SK-N-SH (cell line): ENCODE measurements at regions not wholly inside any gene's neighbourhood (a gene's known extent, or its start where the extent isn't known, plus 50 kb on each side); places are given as distances from the start of the nearest gene placed in this dataset.

Source experiments
- CTCF ChIA-PET: fragments of 300-600, 350-600 bp; formaldehyde crosslinking; extraction: SDS; loops from one replicate; lab custom pipeline; 2021; lab: Yijun Ruan, JAX
- POLR2A ChIA-PET: fragments of 350-600 bp; sonication (Branson Sonifier 250); formaldehyde crosslinking; extraction: SDS; loops from one replicate; lab custom pipeline; 2020; ENCODE audit warnings: antibody characterized with exemption, inconsistent platforms; lab: Yijun Ruan, JAX
- DNase-seq: peaks from one replicate; pipeline ENCODE4 v3.0.0; 2012
- H2AFZ ChIP-seq: fragments of 200-600 bp; sonication (generic); 2 replicates; pipeline ENCODE4 v1.8.1; 2016; ENCODE audit warnings: antibody characterized with exemption, mild to moderate bottlenecking, low read depth
- H3F3A ChIP-seq: fragments of 200-600 bp; sonication (generic); replicated peaks from 2 replicates; pipeline ENCODE3; 2016; ENCODE audit warnings: antibody characterized with exemption, mild to moderate bottlenecking; ENCODE audit not compliant: insufficient read depth
- H3K27ac ChIP-seq, 2 experiments: fragments of 200-500 bp in 1 of 2; fragments of 200-600 bp in 1 of 2; sonication (Bioruptor generic) in 1 of 2; sonication (generic), shearing (Covaris generic) in 1 of 2; 2 replicates each; pipeline versions ENCODE4 v1.5.1 to v1.6.1; 2014 to 2016; ENCODE audit warnings: low read depth in 2 of 2, inconsistent platforms in 1 of 2, low read length in 1 of 2, mild to moderate bottlenecking in 1 of 2, mixed read lengths in 1 of 2
- H3K27me3 ChIP-seq: fragments of 200-600 bp; sonication (generic), shearing (Covaris generic); 2 replicates; pipeline ENCODE4 v1.6.1; 2016; ENCODE audit warnings: mixed run types; ENCODE audit not compliant: insufficient read depth
- H3K36me3 ChIP-seq, 2 experiments: fragments of 200-500 bp in 1 of 2; fragments of 200-600 bp in 1 of 2; sonication (Bioruptor generic) in 1 of 2; sonication (generic) in 1 of 2; replicated peaks in 1 of 2; 2 replicates each; pipeline versions ENCODE3 to v1.5.1; 2014 to 2016; ENCODE audit warnings: low read length in 1 of 2, mild to moderate bottlenecking in 1 of 2; ENCODE audit not compliant: insufficient read depth in 2 of 2, control insufficient read depth in 1 of 2
- H3K4me1 ChIP-seq, 2 experiments: fragments of 200-500 bp in 1 of 2; fragments of 200-600 bp in 1 of 2; sonication (Bioruptor generic) in 1 of 2; sonication (generic), shearing (Covaris generic) in 1 of 2; 2 replicates each; pipeline versions ENCODE4 v1.5.1 to v1.6.1; 2014 to 2016; ENCODE audit warnings: low read depth in 1 of 2, low read length in 1 of 2, mixed run types in 1 of 2; ENCODE audit not compliant: insufficient read depth in 2 of 2, control insufficient read depth in 1 of 2
- H3K4me2 ChIP-seq: fragments of 200-600 bp; sonication (generic), shearing (Covaris generic); 2 replicates; pipeline ENCODE4 v1.6.1; 2017; ENCODE audit warnings: mixed run types
- H3K4me3 ChIP-seq, 2 experiments: fragments of 200-500 bp in 1 of 2; fragments of 200-600 bp in 1 of 2; sonication (Bioruptor generic) in 1 of 2; sonication (generic), shearing (Covaris generic) in 1 of 2; 2 replicates each; pipeline versions ENCODE4 v1.5.1 to v1.8.1; 2014 to 2016; ENCODE audit warnings: low read depth in 2 of 2, inconsistent platforms in 1 of 2, low read length in 1 of 2, mild to moderate bottlenecking in 1 of 2, mixed read lengths in 1 of 2, moderate library complexity in 1 of 2
- H3K79me2 ChIP-seq: fragments of 200-600 bp; sonication (generic); 2 replicates; pipeline ENCODE4 v1.8.1; 2017; ENCODE audit warnings: mild to moderate bottlenecking; ENCODE audit not compliant: insufficient read depth
- H3K9ac ChIP-seq: fragments of 200-600 bp; sonication (generic); 2 replicates; pipeline ENCODE4 v1.6.1; 2017; ENCODE audit warnings: mixed run types
- H3K9me2 ChIP-seq: fragments of 200-600 bp; sonication (generic); 2 replicates; pipeline ENCODE4 v1.6.1; 2017; ENCODE audit warnings: mixed run types
- H3K9me3 ChIP-seq: fragments of 200-600 bp; sonication (generic); 2 replicates; pipeline ENCODE4 v1.6.1; 2017; ENCODE audit warnings: mixed run types, mild to moderate bottlenecking, moderate library complexity
- H4K20me1 ChIP-seq: fragments of 200-600 bp; sonication (generic); 2 replicates; pipeline ENCODE4 v1.6.1; 2017; ENCODE audit warnings: mild to moderate bottlenecking, mixed run types; ENCODE audit not compliant: insufficient read depth
- CHD2 ChIP-seq: fragments of 150-350 bp; IDR thresholded peaks from 2 replicates; pipeline ENCODE4 v1.6.1; 2018; ENCODE audit warnings: low read length; ENCODE audit not compliant: partially characterized antibody
- ELF1 ChIP-seq: IDR thresholded peaks from 2 replicates; pipeline ENCODE4 v1.4.0; 2012
- FOSL2 ChIP-seq: IDR thresholded peaks from 2 replicates; pipeline ENCODE4 v1.4.0; 2012; ENCODE audit warnings: low read depth, mild to moderate bottlenecking, moderate library complexity, borderline replicate concordance
- FOXJ3 ChIP-seq: sonication (generic); formaldehyde crosslinking; IDR thresholded peaks from 2 replicates; pipeline ENCODE4 v1.5.1; 2020; ENCODE audit warnings: mild to moderate bottlenecking, missing genetic modification reagents
- GABPA ChIP-seq: IDR thresholded peaks from 2 replicates; pipeline ENCODE4 v1.4.0; 2012; ENCODE audit warnings: low read depth, mild to moderate bottlenecking
- JUND ChIP-seq: IDR thresholded peaks from 2 replicates; pipeline ENCODE4 v1.4.0; 2012
- NRF1 ChIP-seq: IDR thresholded peaks from 2 replicates; pipeline ENCODE4 v1.6.1; 2012; ENCODE audit warnings: low read depth, mild to moderate bottlenecking, low read length
- PBX3 ChIP-seq: IDR thresholded peaks from 2 replicates; pipeline ENCODE4; 2012
- POLR2AphosphoS5 ChIP-seq: IDR thresholded peaks from 2 replicates; pipeline ENCODE4 v1.6.1; 2012; ENCODE audit warnings: low read depth, low read length
- RCOR1 ChIP-seq: fragments of 150-350 bp; IDR thresholded peaks from 2 replicates; pipeline ENCODE4 v1.6.1; 2017; ENCODE audit warnings: antibody characterized with exemption, low read length
- REST ChIP-seq: IDR thresholded peaks from 2 replicates; pipeline ENCODE4 v1.6.1; 2012; ENCODE audit warnings: mild to moderate bottlenecking, low read depth, low read length, moderate library complexity
- RFX5 ChIP-seq: IDR thresholded peaks from 2 replicates; pipeline ENCODE4 v1.6.1; 2012; ENCODE audit warnings: mild to moderate bottlenecking, improper control_type of control experiment, low read length
- SIN3A ChIP-seq: IDR thresholded peaks from 2 replicates; pipeline ENCODE4 v1.6.1; 2012; ENCODE audit warnings: low read depth, mild to moderate bottlenecking, low read length, moderate library complexity, borderline replicate concordance
- TAF1 ChIP-seq: IDR thresholded peaks from 2 replicates; pipeline ENCODE4 v1.6.1; 2012; ENCODE audit warnings: low read depth, mild to moderate bottlenecking, low read length, moderate library complexity, borderline replicate concordance
- TCF12 ChIP-seq: IDR thresholded peaks from 2 replicates; pipeline ENCODE4 v1.4.0; 2012
- YY1 ChIP-seq: IDR thresholded peaks from 2 replicates; pipeline ENCODE4 v1.4.0; 2012; ENCODE audit warnings: low read depth, mild to moderate bottlenecking
- WGBS: methylation state at CpG from one replicate; pipeline ENCODE4 v1.1.6; 2017; ENCODE audit warnings: low lambda C conversion rate; 5-methylcytosine and 5-hydroxymethylcytosine counted together
- TF ChIP-seq, protein P1 (sequence below): fragments of 150-350 bp; IDR thresholded peaks from 2 replicates; pipeline ENCODE4 v1.6.1; 2016; ENCODE audit warnings: mild to moderate bottlenecking, low read depth, low read length
- TF ChIP-seq, protein P2 (sequence below): fragments of 200-600 bp; sonication (generic); IDR thresholded peaks from 2 replicates; pipeline ENCODE4 v1.6.1; 2017; ENCODE audit warnings: antibody characterized with exemption, mild to moderate bottlenecking, moderate library complexity

- TF ChIP-seq REST: no peak
- TF ChIP-seq CHD2: no peak
- TF ChIP-seq RFX5: no peak
- TF ChIP-seq POLR2AphosphoS5: no peak
- TF ChIP-seq ELF1: no peak
- TF ChIP-seq NRF1: no peak
- TF ChIP-seq YY1: no peak
- TF ChIP-seq, protein P1, sequence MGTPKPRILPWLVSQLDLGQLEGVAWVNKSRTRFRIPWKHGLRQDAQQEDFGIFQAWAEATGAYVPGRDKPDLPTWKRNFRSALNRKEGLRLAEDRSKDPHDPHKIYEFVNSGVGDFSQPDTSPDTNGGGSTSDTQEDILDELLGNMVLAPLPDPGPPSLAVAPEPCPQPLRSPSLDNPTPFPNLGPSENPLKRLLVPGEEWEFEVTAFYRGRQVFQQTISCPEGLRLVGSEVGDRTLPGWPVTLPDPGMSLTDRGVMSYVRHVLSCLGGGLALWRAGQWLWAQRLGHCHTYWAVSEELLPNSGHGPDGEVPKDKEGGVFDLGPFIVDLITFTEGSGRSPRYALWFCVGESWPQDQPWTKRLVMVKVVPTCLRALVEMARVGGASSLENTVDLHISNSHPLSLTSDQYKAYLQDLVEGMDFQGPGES: no peak
- TF ChIP-seq FOSL2: no peak
Measured at GRCh38 chr1:81128079-81128478, 672.7 kb upstream of the ADGRL2 start (continued).

DNA sequence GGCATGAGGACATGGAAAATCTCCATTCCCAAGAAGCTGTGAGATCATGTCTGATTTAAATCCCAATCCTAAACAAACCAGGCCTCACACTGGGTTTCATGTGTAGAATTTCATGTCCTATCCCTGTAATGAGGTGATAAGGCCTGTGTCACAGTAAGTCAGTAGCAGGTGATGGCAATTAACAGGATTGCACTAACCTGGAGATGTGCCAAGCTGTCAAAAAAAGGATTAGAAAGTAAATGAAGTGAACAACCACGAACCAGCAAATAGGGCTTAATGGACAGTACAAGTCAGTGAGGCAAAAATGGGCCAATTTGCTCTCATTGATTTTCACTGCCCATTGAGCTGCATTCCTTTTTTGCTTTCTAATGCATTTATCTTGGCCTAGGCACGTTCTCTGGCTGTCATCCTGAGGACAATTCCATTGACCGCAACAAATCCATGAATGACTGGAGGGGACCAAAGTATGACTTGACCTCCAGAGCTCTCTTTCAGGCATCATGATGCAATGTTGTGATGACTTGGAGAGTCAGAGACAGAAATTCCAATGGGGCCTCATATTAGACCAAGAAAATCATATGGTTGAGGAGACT lies 673.6 kb upstream of the ADGRL2 start:
- Histone ChIP-seq H4K20me1 (no peaks in the 10 kb centered on the region), H3K4me3 (no peak overlapping the region), H2AFZ (no peak overlapping the region), H3K9me2 (no peaks in the 10 kb centered on the region), H3K27me3 (no peaks in the 10 kb centered on the region), H3K4me2 (no peak overlapping the region), H3F3A (no peaks in the 10 kb centered on the region), H3K79me2 (no peaks in the 10 kb centered on the region), H3K36me3 (no peaks in the 10 kb centered on the region), H3K9ac (no peak overlapping the region), H3K27ac (no peak overlapping the region), H3K9me3 (no peaks in the 10 kb centered on the region), H3K4me1 (no peaks in the 10 kb centered on the region; a peak in 1 of 4 replicates)
- TF ChIP-seq SIN3A (no peak), TCF12 (no peak), RCOR1 (no peak), TAF1 (no peak), RFX5 (no peak), FOXJ3 (no peak), JUND (no peak), POLR2AphosphoS5 (no peak), NRF1 (no peak), PBX3 (no peak), GABPA (no peak)
- TF ChIP-seq, protein P1: no peak
- TF ChIP-seq, protein P2, sequence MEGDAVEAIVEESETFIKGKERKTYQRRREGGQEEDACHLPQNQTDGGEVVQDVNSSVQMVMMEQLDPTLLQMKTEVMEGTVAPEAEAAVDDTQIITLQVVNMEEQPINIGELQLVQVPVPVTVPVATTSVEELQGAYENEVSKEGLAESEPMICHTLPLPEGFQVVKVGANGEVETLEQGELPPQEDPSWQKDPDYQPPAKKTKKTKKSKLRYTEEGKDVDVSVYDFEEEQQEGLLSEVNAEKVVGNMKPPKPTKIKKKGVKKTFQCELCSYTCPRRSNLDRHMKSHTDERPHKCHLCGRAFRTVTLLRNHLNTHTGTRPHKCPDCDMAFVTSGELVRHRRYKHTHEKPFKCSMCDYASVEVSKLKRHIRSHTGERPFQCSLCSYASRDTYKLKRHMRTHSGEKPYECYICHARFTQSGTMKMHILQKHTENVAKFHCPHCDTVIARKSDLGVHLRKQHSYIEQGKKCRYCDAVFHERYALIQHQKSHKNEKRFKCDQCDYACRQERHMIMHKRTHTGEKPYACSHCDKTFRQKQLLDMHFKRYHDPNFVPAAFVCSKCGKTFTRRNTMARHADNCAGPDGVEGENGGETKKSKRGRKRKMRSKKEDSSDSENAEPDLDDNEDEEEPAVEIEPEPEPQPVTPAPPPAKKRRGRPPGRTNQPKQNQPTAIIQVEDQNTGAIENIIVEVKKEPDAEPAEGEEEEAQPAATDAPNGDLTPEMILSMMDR: no peak
- CTCF ChIA-PET: no interaction called here
- DNase-seq: no peak
- POLR2A ChIA-PET: no interaction called here
- 69% methylated on average over 3 of the region's 3 CpGs for WGBS
